HT-29 (cell line): ENCODE measurements at regions not wholly inside any gene's neighbourhood (a gene's known extent, or its start where the extent isn't known, plus 50 kb on each side); places are given as distances from the start of the nearest gene placed in this dataset.

Experiments used
- DNase-seq: peaks from one replicate; pipeline ENCODE4 v3.0.0-alpha.2; 2015; ENCODE audit warnings: low spot score

- DNase-seq, result no peak
Measured at GRCh38 chr10:78269060-78269459, 235.4 kb downstream of the RPS24 start.

- DNase-seq, result no peak
Measured at GRCh38 chr10:78272329-78272728, 238.7 kb downstream of the RPS24 start.

- no peak for DNase-seq
Measured at GRCh38 chr10:78274491-78274890, 240.8 kb downstream of the RPS24 start.

GRCh38 chr10:78276139-78276538 lies 242.5 kb downstream of the RPS24 start:
- DNase-seq, result no peak

- DNase-seq, result no peak
Measured at GRCh38 chr10:78277314-78278057, 243.8 kb downstream of the RPS24 start.

GRCh38 chr10:78278058-78278404 lies 244.4 kb downstream of the RPS24 start:
- no peak for DNase-seq

GRCh38 chr10:78279756-78280155 lies 246.1 kb downstream of the RPS24 start:
- no peak for DNase-seq

- DNase-seq, result no peak
Measured at GRCh38 chr10:78280604-78281003, 246.9 kb downstream of the RPS24 start.

GRCh38 chr10:78281627-78282026 lies 248.0 kb downstream of the RPS24 start:
- no peak for DNase-seq

GRCh38 chr10:78283069-78283682 lies 249.5 kb downstream of the RPS24 start:
- no peak for DNase-seq

GRCh38 chr10:78284381-78284780 lies 250.7 kb downstream of the RPS24 start:
- no peak for DNase-seq

- no peak for DNase-seq
Measured at GRCh38 chr10:78285226-78285625, 251.6 kb downstream of the RPS24 start.

GRCh38 chr10:78286186-78286585 lies 252.5 kb downstream of the RPS24 start:
- no peak for DNase-seq

- no peak for DNase-seq
Measured at GRCh38 chr10:78286668-78287067, 253.0 kb downstream of the RPS24 start.

GRCh38 chr10:78287618-78288017 lies 254.0 kb downstream of the RPS24 start:
- DNase-seq, result no peak

GRCh38 chr10:78288663-78289062 lies 255.0 kb downstream of the RPS24 start:
- DNase-seq, result no peak

GRCh38 chr10:78290131-78290750 lies 256.6 kb downstream of the RPS24 start:
- DNase-seq, result peak; percentile 2

GRCh38 chr10:78291722-78292121 lies 258.1 kb downstream of the RPS24 start:
- no peak for DNase-seq

GRCh38 chr10:78292250-78292981 lies 258.8 kb downstream of the RPS24 start:
- DNase-seq, result no peak

GRCh38 chr10:78292982-78293865 lies 259.6 kb downstream of the RPS24 start:
- no peak for DNase-seq

- no peak for DNase-seq
Measured at GRCh38 chr10:78295242-78295641, 261.6 kb downstream of the RPS24 start.
